ENCODE measurements at regions not wholly inside any gene's neighbourhood (a gene's known extent, or its start where the extent isn't known, plus 50 kb on each side); places are given as distances from the start of the nearest gene placed in this dataset.
A peak's percentile ranks its signal among the peaks of the same experiment; 100 is the strongest.

DNA sequence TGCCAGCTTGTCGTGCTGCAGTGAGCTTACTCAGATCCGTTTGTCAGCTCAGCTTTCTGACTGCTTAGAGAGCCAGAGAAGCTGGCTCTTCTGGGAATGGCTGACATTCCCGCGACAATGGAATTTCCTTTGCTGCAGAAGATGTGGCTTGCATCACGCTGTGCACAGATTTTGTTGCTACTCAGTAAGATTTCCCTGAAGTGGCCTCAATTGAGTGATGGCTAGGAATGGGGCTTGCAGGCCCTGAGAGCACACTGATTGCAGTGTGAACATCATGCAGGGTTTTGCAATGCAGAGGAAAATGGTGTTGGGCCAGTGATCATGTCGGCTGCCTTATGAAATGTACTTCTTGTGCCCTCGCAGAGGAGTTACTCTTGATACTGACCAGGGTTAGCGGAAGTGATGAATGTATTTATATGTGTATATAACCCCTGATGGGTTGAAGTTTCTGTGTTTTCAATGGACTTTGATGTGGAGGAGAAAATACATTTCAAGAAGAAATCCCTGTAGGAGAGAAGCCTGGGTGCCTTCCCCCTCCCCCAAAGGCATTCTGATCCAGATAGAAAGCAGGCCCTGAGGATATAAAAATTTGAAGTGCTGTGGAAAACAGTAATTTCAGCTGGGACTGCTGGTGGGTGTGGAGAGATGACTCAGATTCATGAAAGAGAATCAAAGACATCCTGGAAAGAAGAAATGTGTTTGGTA lies 102.5 kb upstream of the PDZRN3 start:
- Histone ChIP-seq H3K9ac (peak overlapping the region; percentile 64), H3K4me3 (peak overlapping the region; percentile 26), H3F3A (ENCODE audit: insufficient read depth) (peaks cover 26% of the 10 kb centered on the region), H4K20me1 (ENCODE audit: insufficient read depth) (no peaks in the 10 kb centered on the region), H3K27ac (peak overlapping the region; percentile 85), H3K4me1 (ENCODE audit: insufficient read depth) (peaks cover 24% of the 10 kb centered on the region), H3K27me3 (replicated peaks; ENCODE audit: insufficient read depth) (no peaks in the 10 kb centered on the region), H3K36me3 (ENCODE audit: low read depth) (no peaks in the 10 kb centered on the region), H2AFZ (peak overlapping the region; percentile 63), H3K9me3 (ENCODE audit: low read depth) (no peaks in the 10 kb centered on the region), H3K4me2 (ENCODE audit: unreplicated experiment) (peak overlapping the region; percentile 64), H3K9me2 (ENCODE audit: insufficient read depth) (no peaks in the 10 kb centered on the region), H3K79me2 (ENCODE audit: insufficient read depth) (no peaks in the 10 kb centered on the region)
- DNase-seq = peak; percentile 91
- in situ Hi-C loops (cut with MboI) = no loop called here
- WGBS, 2 experiments (ENCODE audit: low coverage in 1 of 2, low lambda C conversion rate in 2 of 2, missing lambda C conversion rate in 2 of 2) = 12 to 15% methylated on average over 8 of the region's 8 CpGs
- TF ChIP-seq EZH2phosphoT487 (IDR thresholded peaks at IDR 0.05; ENCODE audit: insufficient read depth, low read depth) (no peak), EZH2 (IDR thresholded peaks at IDR 0.05; ENCODE audit: insufficient read depth, poor library complexity, severe bottlenecking) (no peak)

DNA sequence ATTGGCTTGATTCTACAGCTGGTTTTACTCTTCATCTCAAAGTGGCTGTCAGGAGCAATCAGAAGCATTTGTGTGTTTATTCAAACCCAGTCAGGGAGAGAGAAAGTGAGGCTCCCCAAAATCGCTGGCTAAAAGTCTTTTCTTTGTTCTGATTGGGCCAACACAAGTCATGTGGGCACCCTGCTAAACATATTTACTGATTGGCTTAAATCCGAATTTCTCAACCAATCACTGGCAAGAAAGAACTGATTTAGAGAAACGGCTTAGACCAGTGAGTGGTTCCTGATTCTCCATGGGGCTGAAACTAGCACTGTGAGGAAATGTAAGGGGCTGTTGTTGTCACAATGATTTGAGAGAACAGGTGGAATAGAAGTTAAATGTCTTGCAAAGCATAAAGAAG lies 98.9 kb upstream of the PDZRN3 start:
- no peaks in the 10 kb centered on the region for H3K36me3 ChIP-seq (ENCODE audit: low read depth)
- no peaks in the 10 kb centered on the region for H3K27me3 ChIP-seq (replicated peaks; ENCODE audit: insufficient read depth)
- H4K20me1 ChIP-seq (ENCODE audit: insufficient read depth) = no peaks in the 10 kb centered on the region
- no peak overlapping the region for H3K9ac ChIP-seq
- no peaks in the 10 kb centered on the region for H3K9me2 ChIP-seq (ENCODE audit: insufficient read depth)
- H3K79me2 ChIP-seq (ENCODE audit: insufficient read depth) = no peaks in the 10 kb centered on the region
- H3K4me3 ChIP-seq = no peak overlapping the region
- H3K4me2 ChIP-seq (ENCODE audit: unreplicated experiment) = no peak overlapping the region
- peaks cover 43% of the 10 kb centered on the region for H3K4me1 ChIP-seq (ENCODE audit: insufficient read depth)
- TF ChIP-seq EZH2phosphoT487 (IDR thresholded peaks at IDR 0.05; ENCODE audit: insufficient read depth, low read depth) (no peak), EZH2 (IDR thresholded peaks at IDR 0.05; ENCODE audit: insufficient read depth, poor library complexity, severe bottlenecking) (no peak)
- H3F3A ChIP-seq (ENCODE audit: insufficient read depth) = peaks cover 31% of the 10 kb centered on the region
- DNase-seq = no peak
- 68 to 72% methylated on average over 3 of the region's 3 CpGs for WGBS, 2 experiments (ENCODE audit: low coverage in 1 of 2, low lambda C conversion rate in 2 of 2, missing lambda C conversion rate in 2 of 2)
- H3K27ac ChIP-seq = no peak overlapping the region
- in situ Hi-C loops (cut with MboI) = no loop called here
- no peaks in the 10 kb centered on the region for H3K9me3 ChIP-seq (ENCODE audit: low read depth)
- no peak overlapping the region for H2AFZ ChIP-seq

DNA sequence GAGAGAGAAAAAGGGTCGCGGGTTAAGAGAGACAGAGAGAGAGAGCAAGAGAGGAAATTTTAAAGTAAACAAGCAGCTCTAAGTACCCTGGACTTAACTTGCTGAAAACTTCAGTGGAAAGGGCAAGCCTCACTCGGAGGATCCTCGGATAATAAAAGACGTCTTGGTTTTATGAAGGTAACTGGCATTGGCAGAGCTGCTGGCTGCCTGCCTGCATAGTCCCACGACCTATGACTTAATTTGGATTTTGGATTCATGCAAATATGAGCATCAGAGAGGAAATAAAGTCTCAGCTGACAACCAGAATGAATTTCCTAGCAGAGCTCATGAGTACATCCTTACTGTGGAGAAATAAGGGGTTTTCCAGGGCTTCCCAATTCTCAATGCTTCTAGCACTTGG lies 95.1 kb upstream of the PDZRN3 start:
- H3K27ac ChIP-seq = peak overlapping the region; percentile 45
- peak overlapping the region; percentile 83 for H2AFZ ChIP-seq
- peak overlapping the region; percentile 68 for H3K4me2 ChIP-seq (ENCODE audit: unreplicated experiment)
- H3F3A ChIP-seq (ENCODE audit: insufficient read depth) = 0 out of 2 replicates have a peak, but pooled peaks cover 13% of the 10 kb centered on the region
- peak; percentile 49 for DNase-seq
- no peaks in the 10 kb centered on the region for H3K9me2 ChIP-seq (ENCODE audit: insufficient read depth)
- TF ChIP-seq EZH2phosphoT487 (IDR thresholded peaks at IDR 0.05; ENCODE audit: insufficient read depth, low read depth) = no peak
- no peak for TF ChIP-seq EZH2 (IDR thresholded peaks at IDR 0.05; ENCODE audit: insufficient read depth, poor library complexity, severe bottlenecking)
- no peaks in the 10 kb centered on the region for H3K27me3 ChIP-seq (replicated peaks; ENCODE audit: insufficient read depth)
- H3K9me3 ChIP-seq (ENCODE audit: low read depth) = no peaks in the 10 kb centered on the region
- WGBS, 2 experiments (ENCODE audit: low coverage in 1 of 2, low lambda C conversion rate in 2 of 2, missing lambda C conversion rate in 2 of 2) = 7 to 11% methylated on average over 6 of the region's 6 CpGs
- H3K36me3 ChIP-seq (ENCODE audit: low read depth) = no peaks in the 10 kb centered on the region
- peak overlapping the region; percentile 41 for H3K9ac ChIP-seq
- peaks cover 31% of the 10 kb centered on the region for H3K4me1 ChIP-seq (ENCODE audit: insufficient read depth)
- peak overlapping the region; percentile 37 for H3K4me3 ChIP-seq
- H3K79me2 ChIP-seq (ENCODE audit: insufficient read depth) = no peaks in the 10 kb centered on the region
- H4K20me1 ChIP-seq (ENCODE audit: insufficient read depth) = no peaks in the 10 kb centered on the region
- in situ Hi-C loops (cut with MboI) = no loop called here

DNA sequence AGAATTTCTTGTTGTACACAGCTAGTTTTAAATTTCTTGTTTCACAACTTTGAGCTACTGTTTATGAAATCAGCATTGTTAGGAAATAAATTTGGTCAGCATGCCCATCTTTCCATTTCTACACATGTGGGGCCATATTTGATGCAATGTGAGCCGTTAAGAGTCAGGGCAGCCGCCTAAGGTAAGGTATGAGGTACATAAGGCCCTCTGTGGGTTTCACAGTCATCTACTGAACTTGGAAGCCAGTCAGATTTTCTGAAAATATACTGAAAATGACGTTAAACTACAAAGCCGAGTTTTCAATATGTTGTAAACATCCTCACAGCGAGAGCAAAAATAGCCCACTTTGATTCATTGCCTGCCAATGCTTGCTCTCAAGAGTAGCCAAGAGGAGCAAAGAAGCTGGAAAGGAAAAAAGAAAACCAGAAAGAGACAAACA lies 94.7 kb upstream of the PDZRN3 start:
- H3K27ac ChIP-seq = peak overlapping the region; percentile 45
- H3K4me1 ChIP-seq (ENCODE audit: insufficient read depth) = peaks cover 31% of the 10 kb centered on the region
- H3K4me3 ChIP-seq = peak overlapping the region; percentile 37
- in situ Hi-C loops (cut with MboI) = no loop called here
- WGBS, 2 experiments (ENCODE audit: low coverage in 1 of 2, low lambda C conversion rate in 2 of 2, missing lambda C conversion rate in 2 of 2) = 30 to 41% methylated on average over 5 of the region's 5 CpGs
- no peaks in the 10 kb centered on the region for H3K36me3 ChIP-seq (ENCODE audit: low read depth)
- 0 out of 2 replicates have a peak, but pooled peaks cover 13% of the 10 kb centered on the region for H3F3A ChIP-seq (ENCODE audit: insufficient read depth)
- H3K9ac ChIP-seq = peak overlapping the region; percentile 41
- H3K79me2 ChIP-seq (ENCODE audit: insufficient read depth) = no peaks in the 10 kb centered on the region
- TF ChIP-seq EZH2 (IDR thresholded peaks at IDR 0.05; ENCODE audit: insufficient read depth, poor library complexity, severe bottlenecking) (no peak), EZH2phosphoT487 (IDR thresholded peaks at IDR 0.05; ENCODE audit: insufficient read depth, low read depth) (no peak)
- DNase-seq = peak; percentile 52
- no peaks in the 10 kb centered on the region for H3K9me2 ChIP-seq (ENCODE audit: insufficient read depth)
- no peaks in the 10 kb centered on the region for H3K9me3 ChIP-seq (ENCODE audit: low read depth)
- peak overlapping the region; percentile 83 for H2AFZ ChIP-seq
- no peaks in the 10 kb centered on the region for H3K27me3 ChIP-seq (replicated peaks; ENCODE audit: insufficient read depth)
- H4K20me1 ChIP-seq (ENCODE audit: insufficient read depth) = no peaks in the 10 kb centered on the region
- peak overlapping the region; percentile 68 for H3K4me2 ChIP-seq (ENCODE audit: unreplicated experiment)

Measured in GM23248 (cell line).